SH-SY5Y (cell line): ENCODE measurements at regions not wholly inside any gene's neighbourhood (a gene's known extent, or its start where the extent isn't known, plus 50 kb on each side); places are given as distances from the start of the nearest gene placed in this dataset.

ENCODE experiments used
- GATA2 ChIP-seq: IDR thresholded peaks from 2 replicates; pipeline ENCODE4 v1.6.1; 2011; ENCODE audit warnings: mild to moderate bottlenecking, low read depth, low read length
- GATA3 ChIP-seq: IDR thresholded peaks from 2 replicates; pipeline ENCODE4 v1.6.1; 2011; ENCODE audit warnings: low read depth, mild to moderate bottlenecking, low read length, moderate library complexity

DNA sequence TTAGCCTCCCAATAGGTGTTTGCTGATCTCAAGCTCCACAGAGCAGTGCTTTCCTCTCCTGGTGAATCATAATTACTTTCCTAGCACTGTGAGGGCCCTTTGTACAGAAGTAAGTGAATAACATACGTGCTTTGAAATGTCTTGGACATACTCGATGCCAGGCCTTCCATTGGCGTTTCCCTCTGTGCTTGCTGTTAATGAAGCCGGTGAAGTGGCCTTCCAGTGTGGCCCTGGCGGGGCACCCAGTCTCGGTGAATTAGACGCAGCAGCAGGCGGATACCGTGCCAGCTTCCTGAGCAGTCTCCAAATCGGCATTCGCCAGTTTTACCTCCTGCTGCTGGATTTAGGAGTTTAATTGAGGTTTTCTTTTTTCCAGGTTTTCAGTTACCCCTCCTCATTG, 132.3 kb downstream of the HMX1 start:
- TF ChIP-seq GATA2: no peak
- no peak for TF ChIP-seq GATA3

- TF ChIP-seq GATA3 (no peak), GATA2 (no peak)
Measured at GRCh38 chr4:8738471-8738931, 133.1 kb downstream of the HMX1 start.

- no peak for TF ChIP-seq GATA2
- no peak for TF ChIP-seq GATA3
Measured at GRCh38 chr4:8737601-8738279, 133.9 kb downstream of the HMX1 start.

- TF ChIP-seq GATA2 (no peak), GATA3 (no peak)
Measured at GRCh38 chr4:8737075-8737474, 134.6 kb downstream of the HMX1 start.

DNA sequence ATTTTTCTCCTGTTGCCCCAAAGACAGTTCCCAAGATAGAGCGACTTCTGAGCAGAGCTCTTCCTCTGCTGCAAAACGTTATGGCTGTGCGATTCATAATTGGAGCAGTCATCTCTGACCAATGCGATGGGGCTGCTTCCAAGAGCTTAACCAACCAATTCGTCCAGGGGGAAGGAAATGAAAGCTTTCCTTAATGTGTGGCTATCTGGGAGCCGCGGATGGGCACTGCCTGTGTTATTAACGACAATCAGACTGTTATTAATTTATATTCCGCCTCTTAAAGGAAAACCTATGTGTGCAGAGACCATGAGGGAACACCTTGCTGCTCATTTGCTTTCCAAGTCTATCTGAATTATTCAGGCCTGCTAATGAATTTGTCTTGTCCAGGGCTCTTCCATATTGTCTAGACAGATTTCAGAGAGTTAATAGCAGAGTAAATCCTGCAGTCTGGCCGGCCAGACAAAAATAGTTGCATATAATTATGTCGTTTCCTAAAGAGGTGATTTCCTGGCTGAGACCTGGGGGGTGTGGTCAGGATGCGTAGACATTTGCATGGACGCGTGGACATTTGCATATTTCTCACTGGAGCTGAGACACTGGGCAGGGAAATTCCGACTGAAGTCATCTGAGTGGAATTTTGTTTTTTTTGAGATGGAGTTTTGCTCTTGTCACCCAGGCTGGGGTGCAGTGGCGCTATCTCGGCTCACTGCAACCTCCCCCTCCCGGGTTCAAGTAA, 135.4 kb downstream of the HMX1 start:
- no peak for TF ChIP-seq GATA2
- no peak for TF ChIP-seq GATA3

DNA sequence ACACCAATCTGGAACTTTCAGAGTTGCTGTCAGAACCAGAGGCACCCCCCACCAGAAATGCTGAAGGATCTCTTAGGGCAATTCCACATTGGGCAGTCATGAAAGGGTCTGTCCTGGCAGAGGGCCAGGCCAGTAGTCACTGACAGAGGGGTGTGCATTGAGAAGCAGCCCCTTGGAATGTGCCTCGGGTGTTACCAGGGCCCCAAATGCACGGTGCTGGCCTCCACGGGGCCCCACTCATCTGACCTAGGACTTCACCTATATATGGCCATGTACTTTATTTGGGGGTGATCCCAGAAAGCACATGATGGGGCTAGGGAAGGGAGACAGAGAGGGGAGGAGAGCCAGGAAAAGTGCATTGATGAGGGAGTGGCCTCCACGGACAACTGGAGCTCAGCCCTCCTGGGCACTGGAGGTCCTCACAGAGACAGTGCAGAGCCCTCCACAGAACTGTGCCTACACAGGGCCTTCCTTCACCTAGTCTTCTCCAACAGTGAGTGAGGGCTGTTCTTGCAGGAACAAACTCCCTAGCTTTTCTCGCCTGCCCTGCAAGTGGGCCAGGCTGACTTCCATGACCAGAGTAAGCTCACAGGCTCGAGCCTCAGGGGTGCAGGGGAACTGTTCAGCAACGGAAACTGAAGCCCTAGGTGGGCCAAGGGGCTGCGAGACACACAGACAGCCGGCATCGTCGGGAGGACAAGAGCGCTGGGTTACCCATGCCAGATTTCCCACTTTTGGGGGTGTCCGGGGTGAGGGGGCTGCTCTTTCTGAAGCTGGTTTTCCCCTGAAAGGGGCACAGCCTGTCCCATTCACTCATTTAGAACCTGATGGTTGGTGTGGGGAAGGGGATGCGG, 136.2 kb downstream of the HMX1 start:
- TF ChIP-seq GATA2 (no peak), GATA3 (no peak)

GRCh38 chr4:8732681-8733243, 138.9 kb downstream of the HMX1 start:
- TF ChIP-seq GATA2 (no peak), GATA3 (no peak)

DNA sequence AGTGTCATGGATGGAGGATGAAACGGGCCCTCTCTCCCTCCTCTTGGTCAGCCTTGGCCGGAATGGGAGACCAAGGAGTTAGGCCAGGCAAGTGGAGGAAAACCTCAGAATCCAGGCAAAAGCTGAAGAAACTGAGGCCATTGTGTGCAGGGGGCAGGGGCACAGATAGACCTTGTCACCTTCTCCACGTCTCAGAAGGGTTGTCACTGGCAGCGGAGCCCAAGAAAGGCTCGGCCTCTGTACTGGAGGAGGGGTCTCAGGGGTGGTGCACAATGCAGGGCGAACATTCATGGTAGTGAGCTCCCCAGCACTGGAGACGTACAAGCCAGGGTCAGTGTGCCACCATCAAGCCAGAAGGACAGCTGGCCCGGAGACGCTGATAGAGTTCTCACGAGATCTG, 139.5 kb downstream of the CPZ start:
- TF ChIP-seq GATA2: no peak
- no peak for TF ChIP-seq GATA3

- no peak for TF ChIP-seq GATA2
- TF ChIP-seq GATA3: no peak
Measured at GRCh38 chr4:8731364-8731763, 138.8 kb downstream of the CPZ start.

- TF ChIP-seq GATA2: no peak
Measured at GRCh38 chr4:8730681-8731080, 138.1 kb downstream of the CPZ start.

DNA sequence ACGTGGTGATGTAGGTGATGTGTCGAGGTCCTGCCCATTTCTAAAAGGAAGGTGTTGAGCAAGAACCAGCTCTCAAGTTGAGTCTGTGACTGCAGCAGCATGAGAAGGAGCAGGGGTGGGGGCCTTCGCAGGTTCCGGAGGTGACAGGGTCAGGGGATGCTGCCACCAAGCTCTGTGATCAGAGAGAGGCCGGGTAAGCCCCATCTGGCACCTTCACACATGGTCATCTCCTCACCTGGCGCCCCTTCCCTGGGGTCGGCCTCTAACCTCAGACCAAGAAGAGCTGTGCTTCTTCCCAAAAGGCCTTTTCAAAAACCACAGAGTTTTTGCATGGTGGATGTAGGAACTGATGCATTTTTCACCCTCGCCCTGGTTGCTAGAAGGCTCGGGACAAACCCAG, 137.6 kb downstream of the CPZ start:
- no peak for TF ChIP-seq GATA2
- no peak for TF ChIP-seq GATA3

DNA sequence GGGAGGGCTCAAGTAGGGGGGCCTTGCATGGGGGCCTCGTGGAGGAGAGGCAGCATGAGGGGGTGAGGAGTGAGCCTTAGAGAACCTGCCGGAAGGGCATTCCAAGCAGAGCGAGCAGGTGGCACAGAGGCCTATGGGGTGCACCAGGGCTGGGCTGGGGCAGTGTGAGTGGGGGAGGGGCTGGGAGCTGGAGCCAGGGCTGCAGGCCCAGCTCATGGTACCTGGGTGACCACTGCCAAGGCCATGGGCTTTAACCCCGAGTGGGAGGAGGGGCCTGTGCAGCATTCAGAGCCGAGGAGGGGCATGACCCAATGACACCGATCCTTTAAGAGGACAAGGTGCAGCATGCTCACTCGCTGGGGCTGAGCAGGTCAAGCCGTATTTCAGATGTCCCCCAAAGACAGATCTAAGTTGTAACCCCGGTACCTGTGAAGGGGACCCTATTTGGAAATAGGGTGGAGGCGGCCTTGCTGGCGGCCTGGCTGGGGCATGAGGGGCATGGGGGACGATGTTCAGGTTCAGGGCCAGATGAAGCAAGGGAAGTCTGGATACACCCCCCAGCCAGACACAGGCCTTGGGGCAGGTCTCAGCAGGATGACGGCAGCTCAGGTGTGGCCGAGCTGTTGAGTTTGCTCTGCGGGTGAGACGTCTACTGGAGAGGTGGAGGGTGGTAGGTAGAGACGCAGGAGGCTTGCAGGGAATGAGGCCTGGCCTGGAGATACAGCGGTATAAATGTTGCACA, 137.0 kb downstream of the CPZ start:
- no peak for TF ChIP-seq GATA2
- no peak for TF ChIP-seq GATA3

GRCh38 chr4:8728536-8729407, 136.2 kb downstream of the CPZ start:
- TF ChIP-seq GATA2 (no peak), GATA3 (no peak)
